NCI-H460 (cell line): ENCODE measurements at regions not wholly inside any gene's neighbourhood (a gene's known extent, or its start where the extent isn't known, plus 50 kb on each side); places are given as distances from the start of the nearest gene placed in this dataset.
"Not testable (repeated sequence)": the region's sequence is repeated elsewhere in the genome, so short reads cannot be mapped to it uniquely, and the experiment has no call there.

Experiments
- DNase-seq: peaks from one replicate; pipeline ENCODE4 v3.0.0-alpha.2; 2016; ENCODE audit warnings: low read depth; ENCODE audit errors: extremely low read depth

DNA sequence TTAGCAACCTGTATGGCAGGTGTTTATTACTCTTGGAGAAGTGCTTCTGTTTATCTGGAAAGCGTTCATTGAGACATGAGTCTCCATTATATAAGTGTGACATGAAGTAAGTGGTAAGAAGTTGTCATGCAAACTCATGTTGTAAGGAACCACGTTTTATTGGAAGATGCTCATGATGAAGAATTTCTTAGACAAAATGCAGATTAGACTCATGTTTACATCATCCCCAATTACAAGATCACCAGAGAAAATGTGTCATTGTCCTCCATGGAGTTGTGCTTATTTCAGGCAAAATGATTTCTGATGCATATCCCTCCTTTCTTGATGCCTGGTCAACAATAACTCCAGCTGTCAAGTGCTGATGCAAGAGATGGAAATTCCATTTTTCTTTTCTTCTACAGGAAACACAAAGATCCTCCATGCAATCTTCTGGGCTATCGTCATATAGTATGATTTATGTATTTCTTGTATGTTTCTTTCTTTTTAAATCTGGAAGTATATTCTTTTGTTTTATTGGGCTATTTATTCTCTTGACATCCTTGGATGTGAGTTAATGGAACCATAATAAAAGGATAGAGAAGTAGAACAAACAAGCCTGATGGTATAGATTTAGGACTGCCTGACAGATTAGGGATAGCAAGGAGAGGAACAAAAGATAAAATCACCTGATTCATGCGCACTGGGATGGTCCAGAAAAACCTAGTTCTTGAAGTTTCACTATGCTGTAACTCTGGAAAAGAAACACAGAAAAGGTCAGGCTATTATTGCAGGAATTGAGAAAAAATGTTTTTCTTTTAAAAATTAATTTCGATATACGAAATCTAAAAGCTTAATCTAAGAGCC lies 50.7 kb upstream of the DIAPH3 start:
- DNase-seq = peak; percentile 5

DNA sequence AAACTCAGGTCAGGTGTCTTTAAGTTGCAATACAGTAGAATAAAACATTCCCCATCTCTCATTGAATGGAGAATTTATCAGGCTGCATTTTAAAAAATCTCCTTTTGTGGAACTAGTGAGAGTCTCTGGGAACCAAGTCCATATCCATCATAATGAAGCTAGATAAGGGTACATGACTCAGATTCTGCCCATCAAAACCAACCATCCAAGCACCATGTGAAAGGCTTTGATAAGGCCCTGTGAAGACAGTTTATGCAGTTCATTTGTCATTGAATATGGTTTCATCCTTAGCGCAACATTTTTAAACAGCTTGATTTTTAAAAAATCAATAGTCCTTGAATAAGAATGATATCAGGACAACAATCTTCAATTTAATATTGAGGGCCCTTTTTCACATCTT lies 56.3 kb upstream of the DIAPH3 start:
- no peak for DNase-seq

DNA sequence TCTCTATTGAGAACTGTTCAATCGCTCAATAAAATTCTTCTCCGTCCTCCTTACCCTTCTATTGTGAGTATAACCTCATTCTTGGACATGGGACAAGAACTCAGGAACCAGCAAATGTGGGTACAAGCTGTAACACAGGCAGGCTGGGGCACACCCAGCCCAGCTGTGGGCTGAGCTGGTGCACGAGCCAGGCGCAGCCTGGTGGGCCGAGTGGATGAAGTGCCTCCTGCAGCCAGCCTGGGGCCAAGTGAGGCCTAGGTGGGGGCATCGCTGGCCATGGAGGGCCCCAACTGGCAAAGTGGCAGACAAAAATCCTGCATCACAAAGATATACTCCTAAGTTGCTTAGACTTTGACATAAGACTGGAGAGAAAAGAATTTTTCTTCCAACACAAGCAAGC lies 57.9 kb upstream of the DIAPH3 start:
- no peak for DNase-seq

DNA sequence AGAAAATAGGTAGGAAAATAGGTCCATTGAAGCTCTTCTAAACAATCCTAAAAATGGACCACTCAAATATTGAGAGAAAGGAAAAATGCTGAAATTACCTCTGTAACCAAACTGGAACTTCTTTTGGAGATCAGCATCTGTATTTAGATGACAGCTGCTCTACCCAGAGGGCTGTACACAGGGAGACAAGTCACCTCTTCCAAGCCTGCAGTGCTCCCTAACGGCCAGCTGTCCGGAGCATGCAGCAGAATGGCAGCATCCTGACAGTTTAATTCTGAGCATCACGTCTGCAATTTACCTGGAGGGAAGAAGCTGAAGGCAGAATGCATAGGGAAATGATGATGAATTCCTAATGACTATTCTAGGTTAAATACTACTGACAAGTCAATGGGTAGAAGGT lies 62.8 kb upstream of the DIAPH3 start:
- peak; percentile 13 for DNase-seq

DNA sequence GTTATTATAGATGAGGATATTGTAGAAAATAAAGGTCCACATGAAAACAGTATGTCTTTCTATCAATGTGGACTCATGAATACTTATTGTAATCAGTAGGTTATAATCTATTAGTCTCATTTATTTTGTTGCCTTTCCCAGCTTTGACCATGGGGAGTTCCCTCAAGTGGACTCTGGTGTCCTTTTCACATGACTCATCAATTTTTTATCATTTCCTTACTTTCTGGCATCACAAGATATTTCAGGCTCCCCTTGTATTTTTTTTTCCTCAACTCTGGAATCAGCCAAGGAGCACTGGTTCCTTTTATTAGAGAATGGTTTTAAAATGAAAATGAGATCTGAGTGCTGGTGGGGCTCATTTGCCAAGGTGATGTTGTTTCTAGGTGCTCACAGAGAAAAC lies 63.4 kb upstream of the DIAPH3 start:
- DNase-seq = no peak

DNA sequence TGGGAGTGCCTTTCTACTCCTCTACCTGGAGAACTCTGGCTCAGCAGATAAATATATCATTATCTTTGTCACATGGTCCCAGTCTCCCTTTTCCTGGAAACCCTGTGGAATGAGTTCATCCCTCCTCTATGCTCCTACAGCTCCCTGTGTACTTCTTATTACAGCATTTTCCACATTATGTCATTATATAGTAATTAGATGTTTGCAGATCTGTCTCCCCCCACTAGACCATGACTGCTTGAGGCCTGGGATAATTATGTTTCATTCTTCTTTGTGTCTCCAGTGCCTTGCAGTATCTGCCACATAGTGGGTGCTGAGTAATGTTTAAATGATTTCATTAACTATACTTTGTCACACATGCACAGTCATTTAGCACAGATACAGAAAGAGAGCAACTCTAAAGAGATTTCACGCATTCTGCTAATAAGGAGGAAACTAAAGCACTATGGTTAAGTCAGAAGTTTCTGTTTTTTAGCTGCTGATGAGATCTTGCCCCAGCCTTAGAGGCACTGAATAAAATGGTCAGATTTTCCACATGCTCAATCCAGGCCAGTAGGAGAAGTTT lies 66.1 kb upstream of the DIAPH3 start:
- DNase-seq = no peak

DNA sequence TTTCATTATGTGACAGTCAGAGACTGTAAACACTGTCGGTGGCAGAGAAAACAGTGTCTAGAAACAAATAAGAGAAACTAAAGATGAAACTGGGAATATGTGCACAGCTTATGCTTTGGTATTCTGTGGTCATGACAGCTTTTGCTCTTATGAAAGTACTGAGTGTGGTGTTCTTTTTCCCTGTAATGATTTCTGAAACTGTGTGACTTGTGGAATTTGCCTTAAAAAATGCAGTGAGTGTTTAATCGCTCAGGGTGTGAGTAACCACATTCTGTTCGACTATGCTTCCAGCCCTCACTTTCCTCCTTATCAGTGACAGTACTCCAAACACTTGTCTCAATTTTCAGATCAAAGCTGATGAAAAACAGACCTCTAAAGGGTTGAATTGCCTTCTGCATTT lies 66.9 kb upstream of the DIAPH3 start:
- DNase-seq = no peak

DNA sequence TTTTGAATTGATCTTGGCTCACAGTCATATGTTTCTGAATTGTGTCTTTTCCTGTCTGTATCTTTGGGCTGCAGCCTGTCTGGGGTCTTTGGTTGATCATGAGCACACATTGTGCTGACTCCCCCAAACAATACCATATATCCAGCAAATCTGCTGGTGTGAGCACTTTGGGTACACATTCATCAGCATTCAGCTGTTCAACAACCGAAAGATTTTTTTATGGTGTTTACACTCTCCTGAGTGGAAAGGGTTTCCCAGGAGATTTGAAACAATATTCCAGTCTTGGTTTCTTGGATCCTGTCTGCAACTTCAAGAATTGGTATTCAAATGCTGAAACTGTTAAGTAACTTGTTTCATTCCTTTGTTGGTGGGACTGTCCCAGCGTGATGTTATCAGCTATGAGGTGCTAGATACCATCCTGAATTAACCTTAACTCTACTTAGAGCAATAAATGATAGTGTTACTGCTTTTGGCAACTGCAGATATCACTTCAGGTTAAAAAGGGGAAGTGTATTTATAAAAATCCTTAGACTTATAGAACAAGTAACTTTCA lies 78.4 kb upstream of the DIAPH3 start:
- DNase-seq = no peak

DNA sequence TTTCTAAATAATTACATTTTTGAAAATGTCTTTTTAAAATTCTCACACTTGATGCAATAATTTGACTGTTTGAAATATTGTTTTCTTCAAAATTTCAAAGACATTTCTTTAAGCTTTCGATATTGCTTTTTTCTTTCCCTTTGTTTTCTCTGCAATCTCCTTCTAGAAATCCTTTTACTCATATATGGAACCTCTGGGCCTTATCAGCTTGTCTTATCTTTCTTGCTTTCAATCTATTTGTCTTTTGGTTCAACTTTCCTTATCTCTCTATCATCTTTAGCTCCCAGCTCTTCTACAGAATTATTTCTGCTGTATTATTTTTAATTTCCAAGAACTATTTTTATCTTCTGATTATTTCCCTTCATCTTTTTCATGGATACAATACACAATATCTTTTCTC lies 80.7 kb upstream of the DIAPH3 start:
- no peak for DNase-seq

DNA sequence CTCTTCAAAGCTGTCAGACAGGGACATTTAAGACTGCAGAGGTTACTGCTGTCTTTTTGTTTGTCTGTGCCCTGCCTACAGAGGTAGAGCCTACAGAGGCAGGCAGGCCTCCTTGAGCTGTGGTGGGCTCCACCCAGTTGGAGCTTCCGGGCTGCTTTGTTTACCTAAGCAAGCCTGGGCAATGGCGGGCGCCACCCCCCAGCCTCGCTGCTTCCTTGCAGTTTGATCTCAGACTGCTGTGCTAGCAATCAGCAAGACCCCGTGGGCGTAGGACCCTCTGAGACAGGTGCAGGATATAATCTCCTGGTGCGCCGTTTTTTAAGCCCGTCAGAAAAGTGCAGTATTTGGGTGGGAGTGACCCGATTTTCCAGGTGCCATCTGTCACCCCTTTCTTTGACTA lies 87.7 kb upstream of the DIAPH3 start:
- not testable (repeated sequence) for DNase-seq

DNA sequence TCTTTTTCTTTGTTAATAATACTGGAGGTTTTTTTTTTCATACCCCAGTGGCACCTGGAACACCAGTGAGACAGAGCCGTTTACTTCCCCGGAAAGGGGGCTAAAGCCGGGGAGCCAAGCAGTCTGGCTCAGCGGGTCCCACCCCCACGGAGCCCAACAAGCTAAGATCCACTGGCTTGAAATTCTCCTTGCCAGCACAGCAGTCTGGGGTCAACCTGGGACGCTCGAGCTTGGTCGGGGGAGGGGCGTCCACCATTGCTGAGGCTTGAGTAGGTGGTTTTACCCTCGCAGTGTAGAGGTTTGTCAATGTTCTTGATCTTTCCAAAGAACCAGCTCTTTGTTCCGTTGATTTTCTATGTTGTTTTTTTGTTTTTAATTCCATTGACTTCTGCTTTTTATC lies 94.6 kb upstream of the DIAPH3 start:
- no peak for DNase-seq

DNA sequence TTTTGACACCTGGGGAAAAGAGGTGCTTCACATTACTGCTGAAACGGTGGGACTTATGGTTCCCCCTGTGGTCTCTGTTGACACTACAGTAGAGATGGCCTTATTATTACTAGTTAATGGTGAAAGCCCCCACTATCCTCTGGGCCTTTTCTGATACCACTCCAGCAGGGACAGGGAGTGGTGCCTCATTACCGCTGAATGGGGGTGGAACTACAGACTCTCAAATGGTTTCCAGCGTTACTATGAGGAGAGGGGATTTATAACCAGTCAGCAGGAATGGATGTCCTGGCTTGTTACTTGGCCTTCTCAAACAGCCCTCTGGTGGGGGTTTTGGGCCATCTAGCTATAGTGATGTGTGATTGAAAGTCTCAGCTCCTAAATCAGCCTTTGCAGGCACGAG lies 96.7 kb upstream of the DIAPH3 start:
- no peak for DNase-seq

DNA sequence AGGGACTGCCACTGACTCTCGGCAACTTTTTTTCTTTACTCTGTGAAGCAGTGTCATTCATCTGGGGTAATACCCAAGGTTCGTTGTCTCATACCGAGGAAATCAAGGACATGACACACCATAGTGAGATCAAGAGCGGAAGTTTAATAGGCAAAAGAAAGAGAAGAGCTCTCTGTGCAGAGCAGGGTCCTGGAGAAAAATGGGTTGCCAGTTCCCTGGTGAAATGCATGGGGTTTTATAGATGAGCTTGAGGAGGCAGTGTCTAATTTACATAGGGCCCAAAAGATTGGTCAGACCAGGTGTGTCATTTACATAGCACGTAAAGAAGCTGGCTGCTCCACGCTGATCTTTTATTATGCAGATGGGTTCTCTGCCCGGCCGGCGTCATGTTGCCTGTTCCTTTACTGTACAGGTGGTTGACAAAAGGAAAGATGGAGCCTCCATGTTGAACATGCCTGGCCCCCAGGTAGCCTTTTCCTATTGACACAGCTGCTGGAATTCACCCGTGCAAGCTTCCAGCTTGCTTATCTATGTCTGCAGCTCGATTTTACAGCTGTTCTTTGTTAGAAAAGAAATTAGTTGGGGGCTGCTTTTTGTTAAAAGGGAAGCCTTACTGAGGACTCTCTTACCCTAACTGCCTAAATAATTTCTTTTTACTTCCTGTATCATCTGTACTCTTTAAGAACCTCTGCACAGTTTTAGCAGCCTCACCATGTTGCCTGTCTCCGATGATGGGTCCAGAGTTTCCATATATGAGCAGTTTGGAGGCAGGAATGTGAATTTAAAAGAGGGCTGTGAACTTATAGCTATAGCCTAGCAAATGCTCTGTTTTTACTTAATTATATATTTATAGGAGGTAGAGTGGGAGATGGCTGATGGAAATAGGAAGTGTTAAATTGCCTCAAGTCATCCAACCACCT lies 98.0 kb upstream of the DIAPH3 start:
- no peak for DNase-seq

DNA sequence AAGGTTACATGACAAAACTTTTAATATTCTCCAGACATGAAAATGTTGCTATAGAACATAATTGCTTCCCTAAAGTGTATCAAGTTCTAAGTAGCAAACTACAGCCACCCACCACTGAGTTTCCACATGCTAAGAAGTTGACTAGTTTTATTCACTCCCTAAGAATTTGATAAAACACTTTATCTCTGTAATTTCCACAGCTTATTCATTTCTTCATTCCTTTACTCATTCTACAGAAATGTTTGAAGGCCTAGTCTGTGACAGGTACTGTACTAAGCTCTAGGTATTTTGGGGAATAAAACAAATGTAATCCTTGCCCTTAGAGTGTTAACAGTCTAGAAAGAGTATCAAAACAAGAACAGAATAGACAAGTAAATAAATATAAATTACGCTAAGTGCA lies 101.8 kb upstream of the DIAPH3 start:
- DNase-seq = no peak

DNA sequence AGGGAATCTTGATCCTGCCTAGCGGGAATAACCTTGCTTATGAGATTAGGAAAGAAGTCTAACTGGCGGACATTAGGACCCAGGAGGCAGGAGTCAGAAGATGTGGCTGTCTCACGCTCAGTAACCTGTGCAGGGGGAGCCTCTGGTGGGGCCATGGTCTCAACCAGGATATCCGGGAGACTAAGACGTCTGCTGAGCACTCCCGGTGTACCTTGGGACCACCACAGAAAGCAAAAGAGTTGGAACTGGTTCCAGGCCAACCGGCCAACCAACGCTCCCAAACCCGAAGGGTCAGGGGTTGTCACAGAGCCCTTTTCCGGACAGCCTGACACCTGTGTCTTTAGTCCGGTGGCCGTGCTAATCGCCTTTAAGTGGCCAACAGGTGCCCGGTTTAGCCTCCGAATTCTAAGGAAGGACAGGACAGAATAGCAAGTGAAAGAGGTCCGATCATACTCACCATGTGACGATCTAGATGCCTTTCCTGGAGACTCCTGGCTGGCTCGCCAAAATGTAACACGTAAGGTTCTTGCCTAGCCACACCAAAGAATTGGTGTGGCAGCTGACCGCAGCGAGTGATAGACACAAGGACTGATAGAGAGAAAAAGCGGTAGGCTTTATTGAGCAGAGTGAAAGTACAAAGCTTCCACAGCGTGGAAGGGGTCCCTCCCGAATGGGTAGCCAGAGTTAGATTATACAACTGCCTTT lies 103.9 kb upstream of the DIAPH3 start:
- no peak for DNase-seq

DNA sequence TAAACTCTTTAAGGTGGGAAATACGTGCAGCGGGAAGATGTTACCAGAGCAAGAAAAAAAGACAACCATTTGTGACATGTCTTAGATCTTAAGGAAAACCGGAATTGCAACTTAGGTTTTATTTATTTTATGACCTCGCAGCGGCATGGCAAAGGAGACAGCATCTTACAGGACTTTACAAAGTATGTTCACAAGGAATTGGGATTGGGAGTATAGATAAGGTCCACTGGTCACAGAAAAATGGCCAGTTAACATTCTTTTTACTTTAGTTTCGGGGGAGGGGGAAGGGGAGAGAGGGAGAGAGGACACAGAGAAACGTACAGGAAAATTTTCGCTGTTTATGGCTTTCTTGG lies 104.5 kb upstream of the DIAPH3 start:
- no peak for DNase-seq

DNA sequence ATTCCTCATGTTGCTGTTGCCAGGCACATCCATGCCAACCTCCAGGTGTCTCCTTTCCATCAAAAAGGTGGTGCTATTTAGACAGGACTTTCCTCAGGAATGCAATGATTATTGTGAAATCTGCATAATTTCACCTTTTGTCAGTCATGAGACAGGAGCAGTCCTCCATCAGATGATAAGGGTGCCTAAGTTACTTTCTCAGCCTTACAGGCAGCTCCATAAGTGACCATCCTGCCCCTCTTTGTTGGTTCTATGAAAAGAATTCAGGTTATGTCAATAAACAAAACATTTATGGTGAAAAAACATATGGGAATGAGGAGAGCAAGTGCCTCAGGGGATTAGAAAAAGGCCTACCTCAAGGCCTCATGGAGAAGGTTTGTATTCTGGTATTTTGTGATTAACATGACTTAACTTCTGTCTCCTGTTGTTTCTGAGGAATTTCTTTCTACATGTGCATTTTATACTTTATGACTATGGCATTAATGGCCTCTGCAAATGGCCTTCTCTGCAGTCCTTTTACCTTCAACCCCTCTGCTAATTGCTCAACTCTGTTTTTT lies 110.3 kb upstream of the DIAPH3 start:
- no peak for DNase-seq

DNA sequence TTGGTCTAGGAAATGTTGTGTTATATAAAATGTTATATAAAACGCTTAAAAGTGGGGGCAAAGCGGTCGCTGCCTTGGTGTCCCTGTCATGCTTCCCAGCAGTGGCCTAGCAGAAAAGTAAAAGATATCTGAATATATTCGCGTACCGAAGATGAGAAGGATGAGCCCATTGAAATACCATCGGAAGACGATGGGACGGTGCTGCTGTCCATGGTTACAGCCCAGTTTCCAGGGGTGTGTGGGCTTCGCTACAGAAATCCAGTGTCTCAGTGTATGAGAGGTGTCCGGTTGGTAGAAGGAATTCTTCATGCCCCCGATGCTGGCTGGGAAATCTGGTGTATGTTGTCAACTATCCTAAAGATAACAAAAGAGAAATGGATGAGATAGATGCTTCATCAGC lies 110.9 kb upstream of the DIAPH3 start:
- DNase-seq = no peak

DNA sequence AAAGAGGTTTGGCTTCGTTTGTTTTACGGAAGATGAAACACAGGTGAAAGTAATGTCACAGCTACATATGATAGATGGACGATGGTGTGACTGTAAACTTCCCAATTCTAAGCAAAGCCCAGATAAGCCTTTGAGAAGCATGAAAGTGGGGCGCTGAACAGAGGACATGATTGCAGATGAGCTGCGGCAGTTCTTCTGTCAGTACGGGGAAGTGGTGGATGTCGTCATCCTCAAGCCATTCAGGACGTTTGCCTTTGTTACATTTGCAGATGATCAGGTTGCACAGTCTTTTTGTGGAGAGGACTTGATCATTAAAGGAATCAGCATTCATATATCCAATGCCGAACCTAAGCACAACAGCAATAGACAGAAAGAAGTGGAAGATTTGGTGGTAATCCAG lies 111.5 kb upstream of the DIAPH3 start:
- no peak for DNase-seq

DNA sequence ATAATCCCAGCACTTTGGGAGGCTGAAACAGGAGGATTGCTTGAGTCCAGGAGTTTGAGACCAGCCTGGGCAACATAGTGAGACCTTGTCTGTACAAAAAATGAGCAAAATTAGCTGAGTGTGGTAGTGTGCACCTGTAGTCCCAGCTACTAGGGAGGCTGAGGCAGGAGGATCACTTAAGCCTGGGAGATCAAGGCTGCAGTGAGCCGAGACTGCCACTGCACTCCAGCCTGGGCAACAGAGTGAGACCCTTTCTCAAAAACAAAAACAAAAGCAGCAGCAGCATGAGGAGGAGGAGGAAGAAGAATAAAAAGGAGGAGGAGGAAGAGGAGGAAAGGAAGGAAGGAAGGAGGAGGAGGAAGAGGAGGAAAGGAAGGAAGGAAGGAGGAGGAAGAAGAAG lies 116.5 kb upstream of the TDRD3 start:
- DNase-seq = not testable (repeated sequence)
